ENCODE measurements at regions not wholly inside any gene's neighbourhood (a gene's known extent, or its start where the extent isn't known, plus 50 kb on each side); places are given as distances from the start of the nearest gene placed in this dataset.

DNA sequence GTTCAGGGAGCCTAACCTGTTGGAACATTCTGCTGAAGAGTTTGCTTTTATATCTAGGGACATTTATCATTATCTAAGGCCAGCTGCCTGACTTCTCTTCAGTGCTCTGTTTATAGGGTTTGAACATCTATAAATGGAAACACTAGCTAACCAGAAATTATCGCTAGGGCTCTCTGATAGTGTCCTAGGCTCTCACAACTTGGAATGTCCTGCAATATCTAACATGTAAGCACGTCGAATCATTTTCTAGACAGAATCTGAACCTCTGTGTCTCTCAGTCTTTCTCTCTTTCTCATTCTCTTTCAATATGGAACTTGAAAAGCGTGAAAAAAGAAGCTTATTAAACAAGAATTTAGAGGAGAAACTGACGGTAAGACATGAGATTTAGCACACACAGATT is 92.5 kb upstream of the MLIP start:
- Histone ChIP-seq H4K91ac (replicated peaks; ENCODE audit: insufficient read length, low read length) (no peak overlapping the region), H3K23ac (ENCODE audit: insufficient read length) (no peak overlapping the region), H3K36me3 (ENCODE audit: control insufficient read depth in 2 of 4, insufficient read depth in 4 of 4, low read length in 3 of 4) (no peaks in the 10 kb centered on the region), H2BK20ac (ENCODE audit: low read length) (no peak overlapping the region), H2BK5ac (ENCODE audit: low read depth, low read length) (no peak overlapping the region), H3K4me3 (ENCODE audit: extremely low read depth in 1 of 4, insufficient read depth in 2 of 4, low read depth in 3 of 4, low read length in 4 of 4) (no peak overlapping the region), H3K27ac (ENCODE audit: low read depth, low read length) (no peak overlapping the region), H3K56ac (replicated peaks; ENCODE audit: insufficient read length, low read depth, low read length) (no peak overlapping the region), H2AK5ac (ENCODE audit: low read depth, low read length) (no peak overlapping the region), H3K79me2 (ENCODE audit: control insufficient read depth in 1 of 2, insufficient read depth in 2 of 2, low read length in 2 of 2) (no peaks in the 10 kb centered on the region), H2BK120ac (replicated peaks; ENCODE audit: low read depth, low read length) (no peak overlapping the region), H3K23me2 (ENCODE audit: low read depth, low read length) (no peaks in the 10 kb centered on the region), H3K4ac (replicated peaks; ENCODE audit: insufficient read length, low read depth, low read length) (no peak overlapping the region), H3K27me3 (replicated peaks in 1 of 4; ENCODE audit: control insufficient read depth in 3 of 4, extremely low read depth in 1 of 4, insufficient read depth in 3 of 4, low read length in 3 of 4) (no peaks in the 10 kb centered on the region), H3K9ac (replicated peaks in 1 of 4; ENCODE audit: extremely low read depth in 1 of 4, low read depth in 3 of 4, low read length in 3 of 4) (no peak overlapping the region), H4K20me1 (replicated peaks in 1 of 2; ENCODE audit: control insufficient read depth in 1 of 2, insufficient read depth in 2 of 2, low read length in 2 of 2) (no peaks in the 10 kb centered on the region), H2BK15ac (ENCODE audit: low read length) (no peak overlapping the region), H3K18ac (ENCODE audit: extremely low read depth, low read length) (no peak overlapping the region), H3K9me3 (ENCODE audit: insufficient read depth in 2 of 2, low read depth in 1 of 2, low read length in 1 of 2) (no peaks in the 10 kb centered on the region), H3K14ac (ENCODE audit: insufficient read length) (no peak overlapping the region), H3K4me2 (ENCODE audit: insufficient read depth in 1 of 2, low read depth in 2 of 2, low read length in 2 of 2) (no peak overlapping the region), H2BK12ac (ENCODE audit: low read depth, low read length) (no peak overlapping the region), H2AFZ (ENCODE audit: low read length) (no peak overlapping the region), H3K4me1 (replicated peaks in 1 of 4; ENCODE audit: control insufficient read depth in 3 of 4, insufficient read depth in 4 of 4, low read length in 3 of 4) (no peaks in the 10 kb centered on the region), H3K79me1 (ENCODE audit: low read depth, low read length) (no peaks in the 10 kb centered on the region), H4K5ac (ENCODE audit: insufficient read length, low read depth, low read length) (no peak overlapping the region), H4K8ac (ENCODE audit: extremely low read depth, insufficient read depth, low read length) (no peak overlapping the region)
- CTCF ChIA-PET (ENCODE audit: partially characterized antibody) = no interaction called here
- WGBS, 2 experiments (ENCODE audit: extremely low coverage in 1 of 2, insufficient coverage in 1 of 2, insufficient read length in 1 of 2, insufficient replicate concordance in 2 of 2, low coverage in 1 of 2, low lambda C conversion rate in 2 of 2, missing lambda C conversion rate in 1 of 2) = 86% methylated on average over 5 of the region's 5 CpGs; no CpG with 5 or more reads in 1 of the 2 experiments
- no peak for DNase-seq (ENCODE audit: low read depth in 1 of 2, low spot score in 2 of 2)
- TF ChIP-seq CHD1 (IDR thresholded peaks at IDR 0.05; ENCODE audit: low read depth, low read length) = no peak
- TF ChIP-seq CBX5 (IDR thresholded peaks at IDR 0.05; ENCODE audit: low read depth, low read length) = no peak
- TF ChIP-seq, protein P1, sequence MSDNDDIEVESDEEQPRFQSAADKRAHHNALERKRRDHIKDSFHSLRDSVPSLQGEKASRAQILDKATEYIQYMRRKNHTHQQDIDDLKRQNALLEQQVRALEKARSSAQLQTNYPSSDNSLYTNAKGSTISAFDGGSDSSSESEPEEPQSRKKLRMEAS (IDR thresholded peaks at IDR 0.05) = no peak
- FAIRE-seq = no peak
- POLR2A ChIA-PET (ENCODE audit: partially characterized antibody) = no interaction called here

Measured in H1 (cell line).